ENCODE measurements at regions not wholly inside any gene's neighbourhood (a gene's known extent, or its start where the extent isn't known, plus 50 kb on each side); places are given as distances from the start of the nearest gene placed in this dataset.

- TF ChIP-seq, protein P1, sequence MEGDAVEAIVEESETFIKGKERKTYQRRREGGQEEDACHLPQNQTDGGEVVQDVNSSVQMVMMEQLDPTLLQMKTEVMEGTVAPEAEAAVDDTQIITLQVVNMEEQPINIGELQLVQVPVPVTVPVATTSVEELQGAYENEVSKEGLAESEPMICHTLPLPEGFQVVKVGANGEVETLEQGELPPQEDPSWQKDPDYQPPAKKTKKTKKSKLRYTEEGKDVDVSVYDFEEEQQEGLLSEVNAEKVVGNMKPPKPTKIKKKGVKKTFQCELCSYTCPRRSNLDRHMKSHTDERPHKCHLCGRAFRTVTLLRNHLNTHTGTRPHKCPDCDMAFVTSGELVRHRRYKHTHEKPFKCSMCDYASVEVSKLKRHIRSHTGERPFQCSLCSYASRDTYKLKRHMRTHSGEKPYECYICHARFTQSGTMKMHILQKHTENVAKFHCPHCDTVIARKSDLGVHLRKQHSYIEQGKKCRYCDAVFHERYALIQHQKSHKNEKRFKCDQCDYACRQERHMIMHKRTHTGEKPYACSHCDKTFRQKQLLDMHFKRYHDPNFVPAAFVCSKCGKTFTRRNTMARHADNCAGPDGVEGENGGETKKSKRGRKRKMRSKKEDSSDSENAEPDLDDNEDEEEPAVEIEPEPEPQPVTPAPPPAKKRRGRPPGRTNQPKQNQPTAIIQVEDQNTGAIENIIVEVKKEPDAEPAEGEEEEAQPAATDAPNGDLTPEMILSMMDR (IDR thresholded peaks at IDR 0.05 in 8 of 11, conservative IDR thresholded peaks at IDR 0.05 in 3 of 11) = no peak
- TF ChIP-seq POLR2A (IDR thresholded peaks at IDR 0.05) (no peak), POLR2AphosphoS5 (IDR thresholded peaks at IDR 0.05) (no peak)
Measured at GRCh38 chr12:17352164-17352563, 737.8 kb downstream of the RERGL start.

All from spleen (tissue), 7 donors.